Liver (tissue), 8 donors: ENCODE measurements at regions not wholly inside any gene's neighbourhood (a gene's known extent, or its start where the extent isn't known, plus 50 kb on each side); places are given as distances from the start of the nearest gene placed in this dataset.

Experiments
- DNase-seq: peaks from one replicate; pipeline ENCODE4 v3.0.0-alpha.2; 2017; ENCODE audit warnings: low spot score
- H3K27ac ChIP-seq, 2 donors: one replicate each; pipeline ENCODE4 v1.7.0; 2013; ENCODE audit warnings: inconsistent platforms in 2 of 2, low read length in 2 of 2, control low read depth in 1 of 2, low read depth in 1 of 2, mild to moderate bottlenecking in 1 of 2
- H3K27me3 ChIP-seq, 4 donors: one replicate each; pipeline versions ENCODE4 v1.6.1 to v1.7.0; 2013; ENCODE audit warnings: low read length in 3 of 4, inconsistent platforms in 1 of 4, mild to moderate bottlenecking in 1 of 4, moderate library complexity in 1 of 4; ENCODE audit not compliant: control insufficient read depth in 4 of 4, insufficient read depth in 4 of 4
- H3K36me3 ChIP-seq, 4 donors: one replicate each; pipeline versions ENCODE4 v1.6.1 to v1.7.0; 2013; ENCODE audit warnings: low read length in 3 of 4, mild to moderate bottlenecking in 3 of 4, low read depth in 1 of 4, moderate library complexity in 1 of 4; ENCODE audit not compliant: control insufficient read depth in 4 of 4, insufficient read depth in 3 of 4
- H3K4me1 ChIP-seq, 4 donors: one replicate each; pipeline versions ENCODE4 v1.6.1 to v1.7.0; 2013; ENCODE audit warnings: low read length in 3 of 4, mild to moderate bottlenecking in 3 of 4, moderate library complexity in 1 of 4; ENCODE audit not compliant: control insufficient read depth in 4 of 4, insufficient read depth in 4 of 4
- H3K4me3 ChIP-seq, 3 donors: one replicate each; pipeline versions ENCODE4 v1.6.1 to v1.7.0; 2013; ENCODE audit warnings: low read length in 3 of 3, control low read depth in 1 of 3, low read depth in 1 of 3, mild to moderate bottlenecking in 1 of 3
- H3K9ac ChIP-seq, 2 donors: one replicate each; pipeline ENCODE4 v1.7.0; 2013; ENCODE audit warnings: low read length in 2 of 2, mild to moderate bottlenecking in 2 of 2, moderate library complexity in 2 of 2, control low read depth in 1 of 2, low read depth in 1 of 2
- H3K9me3 ChIP-seq, 4 donors: one replicate each; pipeline versions ENCODE4 v1.6.1 to v1.7.0; 2013; ENCODE audit warnings: low read length in 3 of 4; ENCODE audit not compliant: control insufficient read depth in 4 of 4
- ATF3 ChIP-seq: IDR thresholded peaks from 2 replicates; pipeline ENCODE4 v1.6.1; 2016; ENCODE audit warnings: antibody characterized with exemption
- CTCF ChIP-seq: fragments of 150-350 bp; IDR thresholded peaks from 2 replicates; pipeline ENCODE4 v1.5.1; 2017; ENCODE audit warnings: improper control_type of control experiment, low read depth, low read length; ENCODE audit not compliant: missing input control
- HNF4A ChIP-seq, 2 donors: conservative IDR thresholded peaks; 2 replicates each; pipeline ENCODE4 v1.6.1; 2016; ENCODE audit warnings: antibody characterized with exemption in 2 of 2, mild to moderate bottlenecking in 2 of 2
- REST ChIP-seq: IDR thresholded peaks from 2 replicates; pipeline ENCODE4 v1.6.1; 2016; ENCODE audit warnings: antibody characterized with exemption, mild to moderate bottlenecking
- RXRA ChIP-seq, 2 donors: IDR thresholded peaks; 2 replicates each; pipeline ENCODE4 v1.6.1; 2017 to 2018; ENCODE audit warnings: antibody characterized with exemption in 2 of 2, mild to moderate bottlenecking in 1 of 2
- YY1 ChIP-seq: IDR thresholded peaks from 2 replicates; pipeline ENCODE4 v1.6.1; 2016; ENCODE audit warnings: antibody characterized with exemption, mild to moderate bottlenecking
- WGBS: extraction: QIAGEN DNeasy Blood & Tissue Kit; methylation state at CpG from one replicate; pipeline ENCODE4 v1.1.7; 2013; 5-methylcytosine and 5-hydroxymethylcytosine counted together
- donor health status: healthy.
- donor health status: healthy.
- donor health status: healthy.
- donor health status: healthy.
- donor health status: healthy.

- no peak overlapping the region for H3K27ac ChIP-seq
- no peak for TF ChIP-seq HNF4A (conservative IDR thresholded peaks at IDR 0.05)
- TF ChIP-seq RXRA (IDR thresholded peaks at IDR 0.05), result no peak
- no peak for TF ChIP-seq YY1
- no peak for TF ChIP-seq REST
- no peak for TF ChIP-seq ATF3
- no peak for TF ChIP-seq CTCF
- no peak overlapping the region for H3K4me3 ChIP-seq
- DNase-seq, result no peak
- 93% methylated on average over 12 of the region's 12 CpGs for WGBS
- peaks cover 1 to 15% (median 6%) of the 10 kb centered on the region in 4 donors for H3K4me1 ChIP-seq
- H3K9ac ChIP-seq, result no peak overlapping the region
- H3K36me3 ChIP-seq, result no peaks in the 10 kb centered on the region
- H3K27me3 ChIP-seq, result no peaks in the 10 kb centered on the region
- H3K9me3 ChIP-seq, result no peaks in the 10 kb centered on the region
These were observed 77.3 kb downstream of the TEX51 start for GRCh38 chr2:126975671-126976655.

GRCh38 chr2:126976721-126977328 lies 78.1 kb downstream of the TEX51 start:
- Histone ChIP-seq H3K27ac (no peak overlapping the region), H3K36me3 (no peaks in the 10 kb centered on the region), H3K9ac (no peak overlapping the region), H3K4me3 (no peak overlapping the region), H3K27me3 (no peaks in the 10 kb centered on the region), H3K4me1 (peaks cover 1 to 12% (median 6%) of the 10 kb centered on the region in 4 donors), H3K9me3 (no peaks in the 10 kb centered on the region)
- no peak for DNase-seq
- WGBS, result 95% methylated on average over 30 of the region's 30 CpGs
- TF ChIP-seq ATF3, result no peak
- TF ChIP-seq REST, result no peak
